GM12878 (cell line): ENCODE measurements at regions not wholly inside any gene's neighbourhood (a gene's known extent, or its start where the extent isn't known, plus 50 kb on each side); places are given as distances from the start of the nearest gene placed in this dataset.

ENCODE experiments used
- ATAC-seq: fragments of 200-7000 bp; cut with Tn5 transposase; 3 replicates; pipeline ENCODE4 v1.9.1; 2020; ENCODE audit warnings: mild to moderate bottlenecking, moderate library complexity
- BruUV-seq: library from RNA; stranded (reverse); fragments of 400-500 nt; replicated peaks from 2 replicates; lab custom pipeline; 2021; lab: Mats Ljungman, UMichigan
- CTCF ChIA-PET: fragments of 300-600 bp; sonication (Branson Sonifier 250); formaldehyde crosslinking; extraction: SDS; loops from one replicate; lab custom pipeline; 2021; ENCODE audit warnings: inconsistent platforms; lab: Yijun Ruan, JAX
- POLR2A ChIA-PET: fragments of 350-600 bp; formaldehyde crosslinking; extraction: SDS; loops from one replicate; lab custom pipeline; 2021; ENCODE audit warnings: inconsistent platforms; lab: Charles Lee
- RAD21 ChIA-PET: fragments of 300-600 bp; sonication (Branson Sonifier 250); formaldehyde crosslinking; loops from one replicate; lab custom pipeline; 2023; ENCODE audit warnings: antibody characterized with exemption; ENCODE audit not compliant: unreplicated experiment; lab: Charles Lee
- SMC1A ChIA-PET: fragments of 300-600 bp; sonication (Branson Sonifier 250); formaldehyde crosslinking; loops from one replicate; lab custom pipeline; 2023; ENCODE audit not compliant: unreplicated experiment, uncharacterized antibody; lab: Charles Lee
- DNase-seq: peaks from one replicate; pipeline ENCODE4 v3.0.0-alpha.2; 2011; ENCODE audit warnings: low read depth, low spot score
- FAIRE-seq: peaks from 3 replicates; lab custom pipeline; 2011; peaks lifted over from hg19 to GRCh38; lab: Jason Lieb, UNC
- H2AFZ ChIP-seq: 2 replicates; pipeline ENCODE4 v1.6.0; 2011; ENCODE audit warnings: low read depth, low read length, control low read depth; ENCODE audit not compliant: control insufficient read depth
- H3K27ac ChIP-seq: 2 replicates; pipeline ENCODE4 v1.5.1; 2011; ENCODE audit warnings: control low read depth; ENCODE audit not compliant: control insufficient read depth, insufficient read depth
- H3K27me3 ChIP-seq, 2 experiments: replicated peaks in 1 of 2; 2 replicates each; pipeline versions ENCODE4 v1.6.0 to v1.6.1; 2011; ENCODE audit warnings: low read length in 1 of 2; ENCODE audit not compliant: control insufficient read depth in 2 of 2, insufficient read depth in 2 of 2
- H3K36me3 ChIP-seq, 2 experiments: 2 replicates each; pipeline ENCODE4 v1.5.1; 2011; ENCODE audit warnings: low read length in 1 of 2; ENCODE audit not compliant: control insufficient read depth in 2 of 2, insufficient read depth in 2 of 2
- H3K4me1 ChIP-seq: 2 replicates; pipeline ENCODE4 v1.6.1; 2011; ENCODE audit warnings: mild to moderate bottlenecking, low read length, moderate library complexity, mixed read lengths; ENCODE audit not compliant: control insufficient read depth, insufficient read depth
- H3K4me2 ChIP-seq: 2 replicates; pipeline ENCODE4 v1.6.0; 2011; ENCODE audit warnings: control low read depth; ENCODE audit not compliant: control insufficient read depth, insufficient read depth
- H3K4me3 ChIP-seq: fragments of 200-600 bp; sonication (generic); 2 replicates; pipeline ENCODE4 v1.5.1; 2016
- H3K79me2 ChIP-seq: 2 replicates; pipeline ENCODE4 v1.6.0; 2011; ENCODE audit warnings: low read length; ENCODE audit not compliant: control insufficient read depth, insufficient read depth
- H3K9ac ChIP-seq: 2 replicates; pipeline ENCODE4 v1.8.0; 2011; ENCODE audit warnings: low read length, control low read depth, mixed read lengths; ENCODE audit not compliant: control insufficient read depth, insufficient read depth
- H3K9me3 ChIP-seq: replicated peaks from 3 replicates; pipeline ENCODE4 v1.5.1; 2011; ENCODE audit warnings: mild to moderate bottlenecking, low read length; ENCODE audit not compliant: control insufficient read depth, insufficient read depth
- H4K20me1 ChIP-seq: 2 replicates; pipeline ENCODE4 v1.6.0; 2011; ENCODE audit not compliant: control insufficient read depth, insufficient read depth
- BCL11A ChIP-seq: IDR thresholded peaks from 2 replicates; pipeline ENCODE4 v1.6.1; 2011; ENCODE audit warnings: low read depth, low read length
- BHLHE40 ChIP-seq, 2 experiments: fragments of 450-650 bp in 1 of 2; IDR thresholded peaks; 2 replicates each; pipeline ENCODE4 v1.6.1; 2011 to 2017; ENCODE audit warnings: low read depth in 2 of 2, borderline replicate concordance in 1 of 2, improper control_type of control experiment in 1 of 2, low read length in 1 of 2, mild to moderate bottlenecking in 1 of 2
- CREM ChIP-seq: IDR thresholded peaks from 2 replicates; pipeline ENCODE4 v1.6.1; 2014; ENCODE audit warnings: antibody characterized with exemption, low read depth
- FOS ChIP-seq: IDR thresholded peaks from 3 replicates; pipeline ENCODE4 v1.6.1; 2011; ENCODE audit warnings: borderline replicate concordance; ENCODE audit not compliant: insufficient read length; ENCODE audit errors: extremely low read depth
- HSF1 ChIP-seq: fragments of 150-350 bp; IDR thresholded peaks from 2 replicates; pipeline ENCODE4 v1.6.1; 2014; ENCODE audit warnings: mild to moderate bottlenecking, low read depth, low read length
- IKZF1 ChIP-seq: fragments of 450-650 bp; conservative IDR thresholded peaks from 2 replicates; pipeline ENCODE4 v1.6.1; 2017; ENCODE audit warnings: antibody characterized with exemption, mild to moderate bottlenecking
- IRF3 ChIP-seq: fragments of 450-650 bp; IDR thresholded peaks from 2 replicates; pipeline ENCODE4 v1.6.1; 2014; ENCODE audit warnings: mild to moderate bottlenecking
- KAT2A ChIP-seq: conservative IDR thresholded peaks from 2 replicates; pipeline ENCODE4 v1.6.1; 2011; ENCODE audit warnings: low read depth, low read length; ENCODE audit not compliant: control insufficient read depth
- MXI1 ChIP-seq: fragments of 150-350 bp; IDR thresholded peaks from 2 replicates; pipeline ENCODE4 v1.6.1; 2011; ENCODE audit warnings: low read depth, mild to moderate bottlenecking, inconsistent platforms, low read length, improper control_type of control experiment
- RBBP5 ChIP-seq: fragments of 200-600 bp; sonication (generic); conservative IDR thresholded peaks from 2 replicates; pipeline ENCODE4 v1.6.1; 2016
- SP1 ChIP-seq: IDR thresholded peaks from one replicate; pipeline ENCODE4 v1.6.1; 2011; ENCODE audit warnings: low read depth, low read length
- TBL1XR1 ChIP-seq: IDR thresholded peaks from 2 replicates; pipeline ENCODE4 v1.6.1; 2012; ENCODE audit warnings: low read depth, low read length, improper control_type of control experiment
- YBX1 ChIP-seq: fragments of 450-650 bp; IDR thresholded peaks from 2 replicates; pipeline ENCODE4 v1.6.1; 2016; ENCODE audit warnings: antibody characterized with exemption
- ZNF24 ChIP-seq: fragments of 450-650 bp; IDR thresholded peaks from 2 replicates; pipeline ENCODE4 v1.6.1; 2017; ENCODE audit warnings: antibody characterized with exemption, mild to moderate bottlenecking
- WGBS: methylation state at CpG from one replicate; pipeline ENCODE4 v1.1.6; 2016; ENCODE audit warnings: low lambda C conversion rate; ENCODE audit not compliant: insufficient replicate concordance, insufficient coverage; ENCODE audit errors: missing lambda C conversion rate; 5-methylcytosine and 5-hydroxymethylcytosine counted together
- in situ Hi-C: fragments of 300-500 bp; cut with MboI; formaldehyde crosslinking; loops from 9 replicates; pipeline ENCODE4 v1.14.3; 2018; ENCODE audit warnings: mixed read lengths
- intact Hi-C: fragments of 100-400 bp; cut with micrococcal nuclease; formaldehyde crosslinking; loops from one replicate; pipeline ENCODE4 v1.14.2; 2022; ENCODE audit not compliant: unreplicated experiment
- TF ChIP-seq, protein P1 (sequence below): IDR thresholded peaks from 2 replicates; pipeline ENCODE4 v1.6.1; 2012; ENCODE audit warnings: low read depth, low read length, improper control_type of control experiment

GRCh38 chr11:134807997-134808396 is 396.0 kb upstream of the B3GAT1 start:
- POLR2A ChIA-PET: no interaction called here
- DNase-seq (no peak), FAIRE-seq (no peak), ATAC-seq (no peak)
- Histone ChIP-seq H3K4me1 (no peaks in the 10 kb centered on the region), H2AFZ (no peak overlapping the region), H3K9ac (no peak overlapping the region), H3K79me2 (no peaks in the 10 kb centered on the region), H3K27ac (no peak overlapping the region), H3K4me3 (no peak overlapping the region), H3K27me3 (peaks cover 0 to 1% of the 10 kb centered on the region in 2 experiments; a peak in 1 of 4 replicates), H3K4me2 (no peak overlapping the region), H3K9me3 (no peaks in the 10 kb centered on the region), H3K36me3 (no peaks in the 10 kb centered on the region), H4K20me1 (no peaks in the 10 kb centered on the region; the same call in 1 of the 2 replicates)
- SMC1A ChIA-PET: no interaction called here
- in situ Hi-C loops: no loop called here
- BruUV-seq: no TSS peak
- CTCF ChIA-PET: no interaction called here
- 11% methylated on average over 4 of the region's 4 CpGs for WGBS
- intact Hi-C loops: no loop called here
- RAD21 ChIA-PET: no interaction called here
- TF ChIP-seq KAT2A (no peak), CREM (no peak), BHLHE40 (IDR thresholded peaks at IDR 0.05; ENCODE audit: borderline replicate concordance in 1 of 2, low read depth in 2 of 2, low read length in 1 of 2) (no peak), ZNF24 (no peak), IKZF1 (no peak), MXI1 (no peak), IRF3 (no peak), YBX1 (no peak)

DNA sequence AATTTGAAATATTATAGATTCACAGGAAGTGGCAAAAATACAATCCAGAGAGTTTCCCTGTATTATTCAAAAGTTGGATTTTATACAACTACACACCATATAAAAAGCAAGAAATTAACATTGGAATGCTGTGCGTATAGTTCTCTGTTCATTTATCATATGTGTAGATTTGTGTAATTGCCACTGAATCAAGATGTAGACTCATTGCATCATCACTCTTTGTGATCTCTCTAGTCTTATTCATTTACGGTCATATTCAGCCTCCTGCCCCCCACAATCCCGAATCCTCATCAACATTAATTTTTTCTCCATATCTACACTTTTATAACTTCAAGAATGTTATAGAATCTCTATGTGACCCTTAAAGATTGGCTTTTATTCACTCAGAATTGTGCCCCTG is 390.6 kb upstream of the B3GAT1 start:
- Histone ChIP-seq H3K79me2 (no peaks in the 10 kb centered on the region), H3K9me3 (no peaks in the 10 kb centered on the region), H3K4me3 (no peak overlapping the region), H3K4me1 (no peaks in the 10 kb centered on the region), H4K20me1 (no peaks in the 10 kb centered on the region; the same call in 1 of the 2 replicates), H3K36me3 (no peaks in the 10 kb centered on the region), H3K27me3 (peaks cover 0 to 1% of the 10 kb centered on the region in 2 experiments; a peak in 2 of 4 replicates), H3K9ac (no peak overlapping the region), H2AFZ (no peak overlapping the region), H3K4me2 (no peak overlapping the region), H3K27ac (no peak overlapping the region)
- intact Hi-C loops (no loop called here), in situ Hi-C loops (no loop called here)
- CTCF ChIA-PET: no interaction called here
- BruUV-seq: no TSS peak
- POLR2A ChIA-PET: no interaction called here
- RAD21 ChIA-PET: no interaction called here
- DNase-seq (no peak), FAIRE-seq (no peak), ATAC-seq (no peak)
- WGBS: 67% methylated on average over 3 of the region's 3 CpGs
- SMC1A ChIA-PET: no interaction called here
- TF ChIP-seq HSF1 (no peak), RBBP5 (no peak), BCL11A (no peak), SP1 (no peak), FOS (no peak), TBL1XR1 (no peak), ZNF24 (no peak)
- TF ChIP-seq, protein P1, sequence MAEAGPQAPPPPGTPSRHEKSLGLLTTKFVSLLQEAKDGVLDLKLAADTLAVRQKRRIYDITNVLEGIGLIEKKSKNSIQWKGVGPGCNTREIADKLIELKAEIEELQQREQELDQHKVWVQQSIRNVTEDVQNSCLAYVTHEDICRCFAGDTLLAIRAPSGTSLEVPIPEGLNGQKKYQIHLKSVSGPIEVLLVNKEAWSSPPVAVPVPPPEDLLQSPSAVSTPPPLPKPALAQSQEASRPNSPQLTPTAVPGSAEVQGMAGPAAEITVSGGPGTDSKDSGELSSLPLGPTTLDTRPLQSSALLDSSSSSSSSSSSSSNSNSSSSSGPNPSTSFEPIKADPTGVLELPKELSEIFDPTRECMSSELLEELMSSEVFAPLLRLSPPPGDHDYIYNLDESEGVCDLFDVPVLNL: no peak
